ENCODE measurements at regions not wholly inside any gene's neighbourhood (a gene's known extent, or its start where the extent isn't known, plus 50 kb on each side); places are given as distances from the start of the nearest gene placed in this dataset.
A peak's percentile ranks its signal among the peaks of the same experiment; 100 is the strongest.

DNA sequence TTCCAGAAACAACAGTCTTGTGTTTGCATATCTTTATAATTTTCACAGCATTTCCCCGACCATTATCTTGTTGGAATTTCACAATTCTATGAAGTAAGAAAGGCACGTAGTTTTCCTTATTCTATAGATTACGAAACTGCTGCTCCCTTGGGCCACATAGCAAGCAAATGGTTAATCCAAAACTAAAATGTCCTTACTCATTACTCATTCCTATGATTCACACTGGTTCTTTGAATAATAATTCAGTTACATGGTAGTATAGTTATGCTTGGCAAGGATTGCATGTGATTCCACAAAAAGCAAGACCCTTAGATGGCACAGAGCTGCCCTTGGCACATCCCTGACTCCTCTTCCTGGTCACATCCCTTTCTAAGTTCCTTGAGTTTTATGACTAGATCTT is 51.2 kb downstream of the OR13H1 start:
- TF ChIP-seq, protein P1, sequence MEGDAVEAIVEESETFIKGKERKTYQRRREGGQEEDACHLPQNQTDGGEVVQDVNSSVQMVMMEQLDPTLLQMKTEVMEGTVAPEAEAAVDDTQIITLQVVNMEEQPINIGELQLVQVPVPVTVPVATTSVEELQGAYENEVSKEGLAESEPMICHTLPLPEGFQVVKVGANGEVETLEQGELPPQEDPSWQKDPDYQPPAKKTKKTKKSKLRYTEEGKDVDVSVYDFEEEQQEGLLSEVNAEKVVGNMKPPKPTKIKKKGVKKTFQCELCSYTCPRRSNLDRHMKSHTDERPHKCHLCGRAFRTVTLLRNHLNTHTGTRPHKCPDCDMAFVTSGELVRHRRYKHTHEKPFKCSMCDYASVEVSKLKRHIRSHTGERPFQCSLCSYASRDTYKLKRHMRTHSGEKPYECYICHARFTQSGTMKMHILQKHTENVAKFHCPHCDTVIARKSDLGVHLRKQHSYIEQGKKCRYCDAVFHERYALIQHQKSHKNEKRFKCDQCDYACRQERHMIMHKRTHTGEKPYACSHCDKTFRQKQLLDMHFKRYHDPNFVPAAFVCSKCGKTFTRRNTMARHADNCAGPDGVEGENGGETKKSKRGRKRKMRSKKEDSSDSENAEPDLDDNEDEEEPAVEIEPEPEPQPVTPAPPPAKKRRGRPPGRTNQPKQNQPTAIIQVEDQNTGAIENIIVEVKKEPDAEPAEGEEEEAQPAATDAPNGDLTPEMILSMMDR (IDR thresholded peaks at IDR 0.05; ENCODE audit: insufficient read depth, missing control alignments) = no peak
- FAIRE-seq (peak; percentile 73), DNase-seq (ENCODE audit: insufficient read length, low spot score) (no peak)

DNA sequence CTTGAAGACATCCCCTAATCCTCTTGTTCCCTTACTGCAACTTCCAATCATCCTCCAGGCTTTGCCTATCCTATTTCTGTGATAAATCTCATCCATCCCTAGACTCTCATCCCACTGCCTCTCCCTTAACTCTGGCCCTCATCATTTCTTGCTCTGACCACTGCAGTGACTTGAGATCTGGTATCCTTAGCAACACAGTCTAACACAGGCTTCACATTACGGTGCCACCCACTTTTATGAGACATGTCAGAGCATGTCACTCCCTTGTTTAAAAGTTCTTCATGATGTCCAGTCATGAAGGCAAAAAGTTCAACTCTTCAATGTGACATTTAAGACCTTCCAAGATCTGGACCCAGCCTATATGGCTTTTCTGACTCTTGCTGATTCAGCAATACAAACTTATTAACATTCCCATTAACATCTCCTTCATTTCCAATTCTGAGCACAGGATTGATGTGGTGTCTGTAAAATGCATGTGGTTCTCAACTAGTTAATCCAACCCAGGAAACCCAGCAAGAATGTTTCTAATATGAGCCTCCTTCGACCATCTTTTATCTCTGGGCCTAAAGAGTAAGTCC is 64.0 kb downstream of the OR13H1 start:
- TF ChIP-seq, protein P1 (IDR thresholded peaks at IDR 0.05; ENCODE audit: insufficient read depth, missing control alignments) = no peak
- DNase-seq (ENCODE audit: insufficient read length, low spot score) = no peak
- FAIRE-seq = no peak

DNA sequence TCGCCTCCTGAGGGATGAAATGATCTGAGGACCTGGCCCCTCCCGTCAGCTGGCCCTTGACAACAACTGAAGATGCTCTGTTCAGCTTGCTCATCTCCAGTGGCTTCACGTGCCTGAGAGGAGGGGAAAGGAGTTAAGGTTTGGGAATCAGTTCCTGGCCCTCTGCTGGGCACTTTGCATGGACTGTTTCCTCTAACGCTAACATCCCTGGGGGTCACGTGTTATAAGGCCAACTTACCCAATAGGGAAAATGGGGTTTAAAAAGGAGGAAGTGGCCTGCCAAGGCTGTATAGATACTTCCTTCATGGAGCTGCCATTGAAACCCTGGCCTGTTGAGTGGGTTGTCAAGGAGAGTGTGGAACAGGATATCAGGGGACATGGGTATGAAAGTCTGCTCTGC is 65.6 kb downstream of the OR13H1 start:
- FAIRE-seq (no peak), DNase-seq (ENCODE audit: insufficient read length, low spot score) (no peak)

DNA sequence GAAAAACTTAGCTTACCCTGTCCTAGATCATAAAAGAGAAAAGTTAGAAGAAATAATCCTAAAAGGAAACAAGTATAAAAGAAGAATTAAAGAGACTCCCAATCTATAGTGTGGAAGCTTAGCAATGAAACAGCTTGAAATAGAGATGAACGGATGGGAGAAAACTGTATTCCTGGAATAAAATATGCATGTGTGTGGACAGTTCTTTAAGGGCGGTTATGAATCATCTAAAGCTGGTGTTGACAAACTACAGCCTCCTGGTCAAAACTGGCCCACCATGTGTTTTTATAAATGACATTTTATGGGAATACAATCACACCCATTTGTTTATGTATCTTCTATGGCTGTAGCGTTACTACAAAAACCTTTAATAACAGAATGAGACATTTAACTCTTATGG is 69.4 kb downstream of the OR13H1 start:
- FAIRE-seq = no peak
- TF ChIP-seq, protein P1 (IDR thresholded peaks at IDR 0.05; ENCODE audit: insufficient read depth, missing control alignments) = no peak

More for the DNA sequence above, 65.6 kb downstream of the OR13H1 start:
- TF ChIP-seq, protein P1 (IDR thresholded peaks at IDR 0.05; ENCODE audit: insufficient read depth, missing control alignments) = no peak

DNA sequence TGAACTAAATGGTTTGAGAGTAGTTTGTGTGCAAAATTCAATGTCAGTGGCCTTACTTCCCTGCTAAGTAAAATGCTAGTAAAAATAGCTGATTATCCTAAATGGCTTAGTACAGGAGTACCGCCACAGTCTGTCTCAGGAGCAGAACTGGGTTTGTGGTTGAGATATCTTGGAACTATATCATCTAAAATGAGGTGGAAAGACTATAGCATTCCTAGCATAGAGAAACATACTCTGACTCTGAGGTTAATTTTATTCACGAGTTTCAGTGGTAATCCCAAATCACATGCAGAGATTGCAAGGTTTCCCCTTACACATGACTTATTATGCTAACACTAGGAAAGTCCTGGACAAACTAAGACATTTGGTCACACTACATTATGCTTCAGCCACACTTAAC is 70.4 kb downstream of the OR13H1 start:
- FAIRE-seq (no peak), DNase-seq (ENCODE audit: insufficient read length, low spot score) (no peak)
- TF ChIP-seq, protein P1 (IDR thresholded peaks at IDR 0.05; ENCODE audit: insufficient read depth, missing control alignments) = no peak

More for the DNA sequence above, 69.4 kb downstream of the OR13H1 start:
- no peak for DNase-seq (ENCODE audit: insufficient read length, low spot score)

DNA sequence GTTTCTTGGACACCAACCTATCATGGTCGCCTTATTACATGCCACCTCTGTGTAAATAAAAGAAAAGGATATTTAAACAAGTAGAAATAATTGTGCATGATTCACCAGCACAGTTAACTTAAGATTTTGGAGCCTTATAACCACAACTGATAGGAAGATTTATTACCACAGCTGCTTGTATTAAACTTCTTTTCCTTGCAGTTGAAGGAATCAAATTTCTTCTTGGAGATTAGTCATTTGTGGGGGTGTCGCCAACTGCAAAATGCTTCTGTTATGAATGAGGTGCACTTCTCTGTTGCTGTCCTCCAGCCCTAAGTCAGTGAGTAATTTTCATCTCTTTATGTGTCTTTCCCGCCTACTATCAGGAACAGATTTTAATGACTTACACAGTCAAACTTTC is 73.3 kb downstream of the OR13H1 start:
- FAIRE-seq = no peak
- TF ChIP-seq, protein P1 (IDR thresholded peaks at IDR 0.05; ENCODE audit: insufficient read depth, missing control alignments) = no peak
- DNase-seq (ENCODE audit: insufficient read length, low spot score) = no peak

DNA sequence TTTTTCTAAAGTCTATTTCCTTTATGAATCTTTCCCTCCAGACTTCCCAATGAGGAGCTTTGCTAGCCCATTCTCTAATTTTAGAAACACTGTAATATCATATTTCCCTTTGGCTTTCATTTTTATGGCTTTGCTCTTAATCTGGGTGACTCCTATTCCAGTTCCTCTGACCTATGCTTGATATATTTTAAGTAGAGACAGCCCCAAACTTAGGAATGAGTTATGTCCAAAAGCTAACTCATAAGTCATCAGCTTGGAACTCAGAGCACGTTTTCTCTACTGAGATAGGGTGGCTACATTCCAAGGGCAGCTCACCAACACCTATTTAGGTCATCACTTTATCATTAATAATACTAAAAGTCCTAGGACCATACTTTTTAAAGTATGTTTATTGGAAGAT is 77.8 kb downstream of the OR13H1 start:
- no peak for FAIRE-seq
- TF ChIP-seq, protein P1 (IDR thresholded peaks at IDR 0.05; ENCODE audit: insufficient read depth, missing control alignments) = no peak
- DNase-seq (ENCODE audit: insufficient read length, low spot score) = no peak
